Activated naive CD8-positive, alpha-beta T cell treated with anti-CD3 and anti-CD28 coated beads for 36 hours (primary cell): ENCODE measurements at regions not wholly inside any gene's neighbourhood (a gene's known extent, or its start where the extent isn't known, plus 50 kb on each side); places are given as distances from the start of the nearest gene placed in this dataset.
A peak's percentile ranks its signal among the peaks of the same experiment; 100 is the strongest.

Experiments
- DNase-seq: peaks from one replicate; pipeline ENCODE4 v3.0.0; 2021
- H3K27ac Mint-ChIP-seq: one replicate; pipeline ENCODE4 v1.8.0; 2022; ENCODE audit warnings: mild to moderate bottlenecking, moderate library complexity, mixed read lengths
- H3K27me3 Mint-ChIP-seq: one replicate; pipeline ENCODE4 v1.8.0; 2022; ENCODE audit warnings: mild to moderate bottlenecking, mixed read lengths
- H3K36me3 Mint-ChIP-seq: one replicate; pipeline ENCODE4 v1.8.0; 2021; ENCODE audit warnings: mild to moderate bottlenecking, mixed read lengths
- H3K4me1 Mint-ChIP-seq: one replicate; pipeline ENCODE4 v1.8.0; 2021; ENCODE audit warnings: mixed read lengths
- H3K4me3 Mint-ChIP-seq: one replicate; pipeline ENCODE4 v1.8.0; 2022; ENCODE audit warnings: mild to moderate bottlenecking, moderate library complexity, mixed read lengths
- H3K9me3 Mint-ChIP-seq: one replicate; pipeline ENCODE4 v1.8.0; 2022; ENCODE audit warnings: mixed read lengths

DNA sequence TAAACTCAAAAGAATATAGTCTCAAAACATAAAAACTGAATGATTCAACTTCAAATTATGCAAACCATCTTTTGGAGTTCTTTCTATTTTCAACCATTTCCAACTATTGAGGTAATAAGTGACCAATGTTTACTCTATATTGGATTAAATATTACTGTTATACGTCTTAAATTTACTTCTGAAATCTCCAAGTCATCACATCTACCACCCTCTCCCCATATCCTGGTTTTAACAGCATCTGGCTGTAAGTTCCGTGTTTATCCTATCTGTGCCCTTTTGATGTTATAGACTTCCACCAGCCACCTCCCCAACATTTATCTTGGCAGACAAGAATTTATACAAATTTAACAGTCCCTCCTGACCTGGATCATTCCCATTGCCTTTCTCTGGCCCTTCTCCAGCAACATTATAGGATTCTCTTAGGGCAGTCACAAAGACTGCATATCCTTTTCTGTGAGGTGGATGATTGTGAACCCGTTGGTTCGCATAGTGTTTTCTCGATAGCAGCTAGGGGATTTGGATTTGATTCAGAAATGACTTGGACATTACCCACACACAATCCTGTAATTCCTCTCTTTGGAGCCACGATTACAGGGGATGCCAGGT is 313.4 kb upstream of the FMN2 start:
- Mint-ChIP-seq H3K27me3 (no peaks in the 10 kb centered on the region), H3K36me3 (peaks cover 4% of the 10 kb centered on the region)

DNA sequence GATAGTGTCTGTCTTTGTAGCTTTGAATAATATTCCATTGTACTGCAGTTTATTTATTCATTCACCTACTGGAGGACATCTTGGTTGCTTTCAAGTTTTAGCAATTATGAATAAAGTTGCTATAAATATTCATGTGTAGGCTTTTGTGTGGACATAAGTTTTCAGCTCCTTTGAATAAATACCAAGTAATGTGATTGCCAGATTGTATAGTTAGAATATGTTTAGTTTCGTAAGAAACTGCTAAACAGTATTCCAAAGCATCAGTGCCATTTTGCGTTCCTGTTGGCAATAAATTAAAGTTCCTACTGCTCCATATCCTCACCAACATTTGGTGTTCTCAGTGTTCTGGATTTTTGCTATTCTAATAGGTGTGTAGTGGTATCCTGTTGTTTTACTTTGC is 311.7 kb upstream of the FMN2 start:
- Mint-ChIP-seq H3K4me1 (no peaks in the 10 kb centered on the region), H3K9me3 (peaks cover 9% of the 10 kb centered on the region), H3K27ac (no peak overlapping the region), H3K27me3 (no peaks in the 10 kb centered on the region), H3K36me3 (peaks cover 4% of the 10 kb centered on the region), H3K4me3 (no peak overlapping the region)
- no peak for DNase-seq

More for the DNA sequence above, 313.4 kb upstream of the FMN2 start:
- peaks cover 9% of the 10 kb centered on the region for H3K9me3 Mint-ChIP-seq
- DNase-seq = no peak
- peaks cover 7% of the 10 kb centered on the region for H3K4me1 Mint-ChIP-seq
- H3K27ac Mint-ChIP-seq = no peak overlapping the region
- no peak overlapping the region for H3K4me3 Mint-ChIP-seq

DNA sequence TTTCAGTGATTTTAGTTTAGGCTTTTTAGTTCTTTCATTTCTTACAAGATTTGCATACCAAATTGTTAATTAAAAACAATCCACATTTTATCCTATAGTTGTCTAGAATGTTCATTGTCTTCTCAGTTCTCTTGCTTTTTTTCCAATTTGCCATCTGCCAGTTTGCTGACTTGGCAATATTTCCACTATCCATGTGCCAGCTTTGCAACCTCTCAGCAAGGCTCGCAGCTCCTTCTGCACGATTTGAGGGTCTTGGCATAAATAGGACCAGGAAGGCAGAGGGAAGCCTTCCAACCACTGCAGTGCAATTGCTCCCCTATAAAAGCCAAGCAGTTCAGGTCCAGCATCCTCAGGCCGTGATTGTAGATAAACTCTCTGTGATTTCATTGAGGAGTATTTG is 306.8 kb upstream of the FMN2 start:
- Mint-ChIP-seq H3K36me3 (peaks cover 4% of the 10 kb centered on the region), H3K27me3 (no peaks in the 10 kb centered on the region), H3K9me3 (peaks cover 10% of the 10 kb centered on the region), H3K4me3 (no peak overlapping the region), H3K27ac (no peak overlapping the region), H3K4me1 (no peaks in the 10 kb centered on the region)
- no peak for DNase-seq

DNA sequence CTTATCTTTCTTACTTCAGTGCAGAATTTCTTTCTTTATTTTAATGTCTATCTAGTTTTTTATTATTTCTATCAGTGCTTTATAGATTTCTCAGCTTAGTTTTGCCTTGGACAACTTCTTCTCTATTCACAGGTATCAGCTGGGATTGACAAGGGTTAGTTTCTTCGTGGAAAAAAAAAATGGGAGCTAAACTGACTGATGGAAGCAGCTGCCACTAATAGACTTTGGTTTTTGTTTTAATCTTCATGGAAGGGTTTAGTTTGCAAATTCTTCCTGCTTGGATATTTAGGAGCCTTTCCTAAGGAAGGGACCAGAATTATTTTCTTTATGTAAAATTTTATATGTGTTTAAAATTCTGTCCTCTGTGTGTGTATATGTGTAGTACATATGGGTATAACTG is 306.1 kb upstream of the FMN2 start:
- H3K4me1 Mint-ChIP-seq = no peaks in the 10 kb centered on the region
- no peaks in the 10 kb centered on the region for H3K27me3 Mint-ChIP-seq

DNA sequence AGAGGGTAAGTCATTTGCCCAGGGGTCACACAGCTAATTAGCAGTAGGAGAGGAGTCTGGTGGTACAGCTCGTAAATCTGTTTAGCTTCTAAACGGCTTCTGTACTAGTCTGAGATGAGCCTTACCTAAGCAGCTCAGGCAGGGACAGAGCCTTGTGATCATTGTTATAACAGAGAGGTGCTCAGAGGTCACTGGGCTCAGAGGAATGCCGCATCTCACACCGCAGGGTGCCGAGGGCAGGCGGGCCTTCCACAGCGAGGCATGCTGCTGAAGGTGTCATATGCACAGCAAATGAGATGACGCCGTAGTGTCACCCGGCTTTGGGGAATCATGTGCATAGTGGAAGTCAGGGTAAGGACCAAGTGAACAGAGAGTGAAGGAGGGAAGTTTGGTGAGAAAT is 305.2 kb upstream of the FMN2 start:
- H3K36me3 Mint-ChIP-seq = peaks cover 7% of the 10 kb centered on the region
- H3K9me3 Mint-ChIP-seq = peaks cover 12% of the 10 kb centered on the region
- no peak overlapping the region for H3K4me3 Mint-ChIP-seq
- no peak for DNase-seq
- H3K4me1 Mint-ChIP-seq = no peaks in the 10 kb centered on the region
- H3K27ac Mint-ChIP-seq = no peak overlapping the region
- H3K27me3 Mint-ChIP-seq = no peaks in the 10 kb centered on the region

More for the DNA sequence above, 306.1 kb upstream of the FMN2 start:
- H3K27ac Mint-ChIP-seq = no peak overlapping the region
- H3K4me3 Mint-ChIP-seq = no peak overlapping the region
- H3K9me3 Mint-ChIP-seq = peaks cover 15% of the 10 kb centered on the region
- H3K36me3 Mint-ChIP-seq = peaks cover 5% of the 10 kb centered on the region
- DNase-seq = no peak

- H3K4me3 Mint-ChIP-seq = no peak overlapping the region
- peaks cover 7% of the 10 kb centered on the region for H3K36me3 Mint-ChIP-seq
- H3K9me3 Mint-ChIP-seq = peaks cover 10% of the 10 kb centered on the region
- H3K27me3 Mint-ChIP-seq = no peaks in the 10 kb centered on the region
- DNase-seq = no peak
- H3K4me1 Mint-ChIP-seq = peaks cover 2% of the 10 kb centered on the region
- no peak overlapping the region for H3K27ac Mint-ChIP-seq
Measured at GRCh38 chr1:239792157-239792556, 299.5 kb upstream of the FMN2 start.

DNA sequence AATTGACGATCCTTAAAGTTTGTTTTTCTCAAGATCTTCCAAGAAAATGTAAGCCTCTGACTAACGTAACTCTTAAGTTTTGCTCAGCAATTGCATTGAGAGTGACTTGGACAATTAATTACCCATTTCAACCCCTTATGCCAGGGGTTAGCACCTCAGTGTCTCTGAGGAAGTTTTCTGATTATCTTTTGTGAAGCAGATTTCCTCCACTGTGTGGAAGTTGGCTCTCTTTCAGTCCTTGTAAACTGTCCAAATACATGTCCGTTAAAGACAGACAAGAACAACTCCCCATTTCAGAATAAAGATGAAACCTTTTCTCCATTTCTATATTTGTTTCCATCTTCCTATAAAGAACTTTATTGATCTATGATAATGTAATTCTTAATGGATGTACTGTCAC is 296.4 kb upstream of the FMN2 start:
- no peak overlapping the region for H3K27ac Mint-ChIP-seq
- H3K36me3 Mint-ChIP-seq = peaks cover 4% of the 10 kb centered on the region
- peaks cover 4% of the 10 kb centered on the region for H3K9me3 Mint-ChIP-seq
- H3K4me3 Mint-ChIP-seq = no peak overlapping the region
- H3K4me1 Mint-ChIP-seq = peaks cover 2% of the 10 kb centered on the region
- H3K27me3 Mint-ChIP-seq = no peaks in the 10 kb centered on the region
- DNase-seq = no peak

- Mint-ChIP-seq H3K27ac (no peak overlapping the region), H3K4me1 (peaks cover 4% of the 10 kb centered on the region), H3K27me3 (no peaks in the 10 kb centered on the region), H3K36me3 (no peaks in the 10 kb centered on the region), H3K9me3 (no peaks in the 10 kb centered on the region), H3K4me3 (no peak overlapping the region)
- no peak for DNase-seq
Measured at GRCh38 chr1:239799617-239800016, 292.1 kb upstream of the FMN2 start.

- Mint-ChIP-seq H3K4me3 (no peak overlapping the region), H3K27me3 (no peaks in the 10 kb centered on the region), H3K36me3 (no peaks in the 10 kb centered on the region), H3K27ac (no peak overlapping the region), H3K4me1 (peaks cover 6% of the 10 kb centered on the region), H3K9me3 (no peaks in the 10 kb centered on the region)
- DNase-seq = no peak
Measured at GRCh38 chr1:239800861-239801260, 290.8 kb upstream of the FMN2 start.

GRCh38 chr1:239802275-239802674 is 289.4 kb upstream of the FMN2 start:
- no peaks in the 10 kb centered on the region for H3K9me3 Mint-ChIP-seq
- no peak overlapping the region for H3K27ac Mint-ChIP-seq
- H3K27me3 Mint-ChIP-seq = no peaks in the 10 kb centered on the region
- DNase-seq = no peak
- peaks cover 9% of the 10 kb centered on the region for H3K4me1 Mint-ChIP-seq
- no peaks in the 10 kb centered on the region for H3K36me3 Mint-ChIP-seq
- no peak overlapping the region for H3K4me3 Mint-ChIP-seq

DNA sequence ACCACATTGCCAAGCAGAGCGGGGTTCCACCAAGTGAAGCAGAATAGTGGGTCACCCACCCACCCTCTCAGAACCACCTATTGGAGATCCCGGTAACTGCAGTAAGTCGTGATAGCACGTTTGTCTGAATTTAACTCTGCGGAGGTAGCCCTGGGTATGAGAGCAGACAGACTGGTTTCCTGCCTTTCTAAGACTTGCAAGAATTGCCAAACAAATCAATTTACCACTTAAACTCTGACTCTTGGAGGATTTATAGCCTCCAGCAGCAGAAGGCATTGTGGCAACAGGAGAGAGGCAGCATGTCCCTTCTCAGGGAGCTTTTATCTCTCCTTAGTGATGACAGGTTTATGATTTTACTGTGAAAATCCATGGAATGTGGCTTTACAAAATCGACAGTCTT is 287.9 kb upstream of the FMN2 start:
- Mint-ChIP-seq H3K27ac (no peak overlapping the region), H3K9me3 (no peaks in the 10 kb centered on the region), H3K4me1 (peaks cover 9% of the 10 kb centered on the region), H3K27me3 (no peaks in the 10 kb centered on the region), H3K36me3 (no peaks in the 10 kb centered on the region), H3K4me3 (no peak overlapping the region)
- DNase-seq = no peak

DNA sequence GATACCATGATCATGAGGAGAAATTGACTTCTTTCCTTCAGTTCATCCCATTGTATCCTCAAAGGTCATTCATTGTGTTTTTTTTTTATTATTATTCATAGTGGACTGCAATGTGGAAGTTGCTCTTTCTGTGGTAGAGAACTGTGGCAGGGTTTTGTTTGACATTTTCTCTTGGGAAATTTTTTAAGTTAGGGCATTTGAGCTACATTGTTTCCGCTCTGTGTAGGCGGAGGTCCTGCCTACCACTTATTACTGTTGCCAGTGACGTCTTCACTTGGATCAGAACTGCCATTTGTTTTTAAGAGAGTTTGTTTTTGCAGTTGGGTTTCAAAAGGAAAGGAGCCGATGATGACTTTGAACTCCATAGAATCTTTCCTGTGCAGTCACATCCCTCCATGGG is 287.4 kb upstream of the FMN2 start:
- Mint-ChIP-seq H3K4me1 (peaks cover 9% of the 10 kb centered on the region), H3K36me3 (no peaks in the 10 kb centered on the region), H3K27ac (no peak overlapping the region), H3K9me3 (no peaks in the 10 kb centered on the region), H3K27me3 (no peaks in the 10 kb centered on the region), H3K4me3 (no peak overlapping the region)
- DNase-seq = no peak

DNA sequence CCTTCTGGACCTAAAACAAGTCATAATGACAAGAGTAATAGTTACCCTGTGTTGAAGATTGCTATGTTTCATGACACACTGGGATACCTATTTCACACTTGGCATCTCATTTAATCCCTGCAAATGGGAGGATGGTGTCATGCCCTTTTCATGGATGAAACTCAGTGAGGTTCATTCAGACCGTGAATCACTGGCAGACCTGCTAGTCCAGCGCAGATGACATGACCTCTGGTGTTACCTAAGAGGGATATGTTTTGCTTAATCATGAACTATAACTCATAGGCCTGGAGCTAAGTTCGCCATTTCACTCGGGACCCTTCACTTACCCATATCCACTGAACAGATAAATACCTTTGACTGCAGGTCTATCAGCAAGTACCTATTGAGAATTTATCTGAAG is 286.6 kb upstream of the FMN2 start:
- Mint-ChIP-seq H3K4me3 (no peak overlapping the region), H3K27me3 (no peaks in the 10 kb centered on the region), H3K9me3 (no peaks in the 10 kb centered on the region), H3K27ac (no peak overlapping the region), H3K36me3 (no peaks in the 10 kb centered on the region), H3K4me1 (peaks cover 11% of the 10 kb centered on the region)
- no peak for DNase-seq

- Mint-ChIP-seq H3K4me1 (peaks cover 15% of the 10 kb centered on the region), H3K9me3 (no peaks in the 10 kb centered on the region)
Measured at GRCh38 chr1:239805851-239806772, 285.6 kb upstream of the FMN2 start.

DNA sequence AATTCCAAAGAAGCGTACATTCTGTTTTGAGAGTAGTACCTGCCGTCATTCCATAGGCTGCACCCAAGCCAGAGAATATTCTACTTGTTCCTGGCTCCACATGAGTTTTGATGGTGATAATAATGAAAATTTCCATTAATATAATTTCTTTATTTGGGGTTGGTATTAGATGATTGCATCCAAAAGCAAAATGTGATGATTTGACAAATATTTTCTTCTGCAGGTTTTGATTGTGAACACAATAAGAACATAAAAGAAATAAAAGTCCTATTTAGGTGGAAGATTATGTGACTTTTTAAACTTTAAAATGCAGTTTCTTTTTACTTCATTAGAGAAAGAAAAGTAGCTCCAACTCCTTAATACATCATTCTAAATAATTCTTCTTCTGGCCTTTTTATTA is 284.8 kb upstream of the FMN2 start:
- H3K4me1 Mint-ChIP-seq = peaks cover 22% of the 10 kb centered on the region
- no peak for DNase-seq
- no peaks in the 10 kb centered on the region for H3K27me3 Mint-ChIP-seq
- no peaks in the 10 kb centered on the region for H3K36me3 Mint-ChIP-seq
- H3K4me3 Mint-ChIP-seq = no peak overlapping the region
- H3K9me3 Mint-ChIP-seq = no peaks in the 10 kb centered on the region
- H3K27ac Mint-ChIP-seq = no peak overlapping the region

More at GRCh38 chr1:239805851-239806772, 285.6 kb upstream of the FMN2 start:
- no peaks in the 10 kb centered on the region for H3K27me3 Mint-ChIP-seq
- no peaks in the 10 kb centered on the region for H3K36me3 Mint-ChIP-seq
- no peak overlapping the region for H3K27ac Mint-ChIP-seq
- DNase-seq = no peak
- peak overlapping the region; percentile 22 for H3K4me3 Mint-ChIP-seq

GRCh38 chr1:239807361-239807760 is 284.3 kb upstream of the FMN2 start:
- Mint-ChIP-seq H3K27me3 (no peaks in the 10 kb centered on the region), H3K36me3 (no peaks in the 10 kb centered on the region), H3K9me3 (no peaks in the 10 kb centered on the region), H3K4me1 (peaks cover 22% of the 10 kb centered on the region), H3K4me3 (no peak overlapping the region), H3K27ac (no peak overlapping the region)
- DNase-seq = no peak
